GM12801 (cell line): ENCODE measurements at regions not wholly inside any gene's neighbourhood (a gene's known extent, or its start where the extent isn't known, plus 50 kb on each side); places are given as distances from the start of the nearest gene placed in this dataset.

Experiments
- TF ChIP-seq, protein P1 (sequence below): IDR thresholded peaks from one replicate; pipeline ENCODE4 v1.5.1; 2011; ENCODE audit warnings: control low read depth; ENCODE audit not compliant: insufficient read length; ENCODE audit errors: extremely low read depth

DNA sequence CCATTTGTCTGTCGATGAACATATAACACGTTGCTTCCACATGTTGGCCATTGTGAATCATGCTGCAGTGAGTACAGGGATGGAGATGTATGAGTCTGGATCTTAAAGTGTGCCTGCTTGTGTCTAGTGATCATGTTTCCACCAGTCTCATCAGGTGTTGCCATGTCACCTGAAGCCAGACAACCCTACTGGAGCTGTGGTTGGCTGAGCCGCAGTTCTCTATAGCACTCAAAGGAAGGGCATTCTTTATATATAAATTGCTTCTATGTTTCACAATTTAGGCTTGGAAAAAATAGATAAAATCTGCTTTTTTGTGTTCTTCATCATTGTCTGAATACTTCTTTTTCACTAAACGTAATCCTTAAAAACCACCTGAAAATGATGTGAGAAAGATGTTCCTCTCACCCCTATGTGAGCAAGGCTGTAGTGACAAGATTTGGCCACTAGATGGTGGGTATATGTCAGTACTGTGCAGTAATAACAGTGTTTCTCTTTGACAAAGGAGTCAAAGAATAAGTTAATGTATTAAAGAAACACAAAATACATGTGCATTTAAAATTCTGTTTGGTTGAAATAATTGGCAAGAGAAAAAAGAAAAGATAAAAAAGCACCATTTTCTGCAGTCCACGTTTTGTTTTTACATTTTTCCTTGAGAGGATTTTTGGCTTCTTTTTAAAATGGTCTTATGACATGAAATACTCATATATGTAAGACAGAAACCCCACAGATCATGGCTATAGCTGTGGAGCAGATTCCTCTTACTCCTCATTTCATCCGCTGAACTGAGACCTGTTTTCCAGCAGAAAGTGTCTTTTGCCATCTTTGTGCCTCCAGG is 394.5 kb upstream of the DPPA4 start:
- TF ChIP-seq, protein P1, sequence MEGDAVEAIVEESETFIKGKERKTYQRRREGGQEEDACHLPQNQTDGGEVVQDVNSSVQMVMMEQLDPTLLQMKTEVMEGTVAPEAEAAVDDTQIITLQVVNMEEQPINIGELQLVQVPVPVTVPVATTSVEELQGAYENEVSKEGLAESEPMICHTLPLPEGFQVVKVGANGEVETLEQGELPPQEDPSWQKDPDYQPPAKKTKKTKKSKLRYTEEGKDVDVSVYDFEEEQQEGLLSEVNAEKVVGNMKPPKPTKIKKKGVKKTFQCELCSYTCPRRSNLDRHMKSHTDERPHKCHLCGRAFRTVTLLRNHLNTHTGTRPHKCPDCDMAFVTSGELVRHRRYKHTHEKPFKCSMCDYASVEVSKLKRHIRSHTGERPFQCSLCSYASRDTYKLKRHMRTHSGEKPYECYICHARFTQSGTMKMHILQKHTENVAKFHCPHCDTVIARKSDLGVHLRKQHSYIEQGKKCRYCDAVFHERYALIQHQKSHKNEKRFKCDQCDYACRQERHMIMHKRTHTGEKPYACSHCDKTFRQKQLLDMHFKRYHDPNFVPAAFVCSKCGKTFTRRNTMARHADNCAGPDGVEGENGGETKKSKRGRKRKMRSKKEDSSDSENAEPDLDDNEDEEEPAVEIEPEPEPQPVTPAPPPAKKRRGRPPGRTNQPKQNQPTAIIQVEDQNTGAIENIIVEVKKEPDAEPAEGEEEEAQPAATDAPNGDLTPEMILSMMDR = no peak

DNA sequence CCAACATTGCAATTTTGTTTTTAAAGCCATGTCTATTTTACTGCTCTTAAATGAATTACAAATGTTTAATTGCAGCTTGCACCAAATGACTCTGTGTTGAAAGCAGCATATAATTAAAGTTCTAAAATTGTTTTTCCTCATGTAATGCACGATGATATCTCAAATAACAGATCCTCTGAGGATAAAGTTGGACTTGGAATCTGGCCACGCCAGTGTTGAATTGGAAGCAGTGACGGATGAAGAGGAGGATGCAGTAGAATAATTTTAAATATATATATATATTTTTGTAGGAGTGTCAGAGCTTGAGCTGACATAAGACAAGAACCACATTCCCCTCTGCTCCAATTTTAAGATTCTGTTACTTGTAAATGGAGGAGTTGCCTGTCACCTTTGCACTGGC is 406.6 kb upstream of the DPPA4 start:
- TF ChIP-seq, protein P1 = no peak

- TF ChIP-seq, protein P1 = no peak
Observed at GRCh38 chr3:109772520-109772919, 435.2 kb upstream of the DPPA4 start.

GRCh38 chr3:109774108-109774507 is 436.8 kb upstream of the DPPA4 start:
- TF ChIP-seq, protein P1 = no peak

DNA sequence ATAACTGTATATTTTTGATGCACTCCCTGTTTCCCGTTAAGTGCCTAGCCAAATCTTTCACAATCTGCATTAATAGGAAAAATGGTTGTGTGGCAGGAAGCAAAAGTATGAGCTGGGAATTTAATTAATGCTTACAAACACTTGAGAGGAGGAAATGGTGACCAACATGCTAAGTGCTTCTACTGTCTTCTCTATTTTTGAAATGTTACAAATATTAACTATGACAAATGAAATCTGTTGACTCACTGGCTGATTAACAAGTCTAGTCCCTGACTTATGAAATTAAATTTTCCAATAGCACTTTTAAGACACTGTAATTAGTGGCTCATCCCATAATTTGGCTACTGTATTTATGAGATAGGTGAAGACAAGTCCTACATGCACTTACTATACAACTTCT is 446.9 kb upstream of the DPPA4 start:
- TF ChIP-seq, protein P1 = no peak

- TF ChIP-seq, protein P1 = no peak
Observed at GRCh38 chr3:109784852-109785631, 447.7 kb upstream of the DPPA4 start.

- TF ChIP-seq, protein P1 = no peak
Observed at GRCh38 chr3:109803274-109803673, 465.9 kb upstream of the DPPA4 start.
